Stimulated activated CD4-positive, alpha-beta T cell treated with anti-CD3 and anti-CD28 coated beads, Interleukin-12 subunit alpha, Interleukin-12 subunit beta, amount 100 ng/mL, for 48 hours (primary cell): ENCODE measurements at regions not wholly inside any gene's neighbourhood (a gene's known extent, or its start where the extent isn't known, plus 50 kb on each side); places are given as distances from the start of the nearest gene placed in this dataset.

ENCODE experiments used
- DNase-seq, 3 donors: peaks; one replicate each; pipeline ENCODE4 v3.0.0-alpha.2; 2020; ENCODE audit warnings: low read depth in 2 of 3, low spot score in 1 of 3

GRCh38 chr1:234686035-234686434 is 76.1 kb upstream of the IRF2BP2 start:
- no peak for DNase-seq

- DNase-seq, result no peak
Measured at GRCh38 chr1:234684856-234685255, 74.9 kb upstream of the IRF2BP2 start.

- DNase-seq, result no peak
Measured at GRCh38 chr1:234683861-234684632, 74.1 kb upstream of the IRF2BP2 start.

DNA sequence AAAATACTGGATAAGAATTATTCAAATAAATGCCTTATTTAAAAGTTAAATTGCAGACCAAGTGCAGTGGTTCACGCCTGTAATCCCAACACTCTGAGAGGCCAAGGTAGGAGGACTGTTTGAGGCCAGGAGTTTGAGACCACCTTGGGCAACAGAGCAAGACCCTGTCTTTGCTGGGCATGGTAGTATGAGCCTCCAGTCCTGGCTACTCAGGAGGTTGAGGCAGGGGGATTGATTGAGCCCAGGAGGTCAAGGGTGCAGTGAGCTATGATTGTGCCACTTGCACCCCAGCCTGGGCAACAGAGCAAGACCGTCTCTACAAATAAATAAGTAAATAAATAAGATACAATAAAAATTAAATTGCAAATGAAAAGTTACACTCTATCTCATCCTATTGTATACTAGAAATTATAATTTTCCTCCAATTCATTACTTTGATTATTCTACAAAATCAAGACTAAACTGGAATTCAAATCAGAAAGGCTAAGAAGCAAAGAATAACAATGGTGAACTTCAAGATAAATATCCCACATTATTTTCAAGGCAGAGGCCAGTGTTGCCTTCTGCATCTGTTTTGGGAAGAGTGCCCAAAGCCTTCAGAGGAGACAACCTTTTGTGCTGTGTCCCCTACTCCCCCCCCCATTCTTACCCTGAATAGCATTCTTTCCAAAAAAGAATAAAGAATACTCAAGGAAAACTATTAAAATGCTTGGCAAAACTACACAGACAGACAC is 73.3 kb upstream of the IRF2BP2 start:
- DNase-seq, result no peak

DNA sequence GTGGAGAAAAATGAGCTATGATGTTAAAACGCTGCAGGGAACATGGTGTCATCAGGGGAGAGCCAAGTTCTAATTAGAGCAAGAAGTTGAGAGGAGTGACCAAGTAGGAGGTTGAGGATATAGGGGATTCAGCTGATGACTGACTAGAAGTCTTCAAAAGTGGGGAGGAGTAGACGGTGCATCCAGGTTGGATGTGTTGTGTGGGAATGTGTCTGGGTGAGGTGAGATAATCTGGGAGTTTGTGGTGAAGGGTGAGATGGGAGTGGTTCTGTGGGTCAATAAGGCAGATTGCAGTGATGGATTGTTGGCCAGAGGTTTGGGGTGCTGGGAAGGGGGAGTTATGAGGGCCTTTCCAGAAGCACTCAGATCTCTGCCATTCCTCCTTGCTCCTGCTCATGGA is 72.0 kb upstream of the IRF2BP2 start:
- DNase-seq, result no peak

DNA sequence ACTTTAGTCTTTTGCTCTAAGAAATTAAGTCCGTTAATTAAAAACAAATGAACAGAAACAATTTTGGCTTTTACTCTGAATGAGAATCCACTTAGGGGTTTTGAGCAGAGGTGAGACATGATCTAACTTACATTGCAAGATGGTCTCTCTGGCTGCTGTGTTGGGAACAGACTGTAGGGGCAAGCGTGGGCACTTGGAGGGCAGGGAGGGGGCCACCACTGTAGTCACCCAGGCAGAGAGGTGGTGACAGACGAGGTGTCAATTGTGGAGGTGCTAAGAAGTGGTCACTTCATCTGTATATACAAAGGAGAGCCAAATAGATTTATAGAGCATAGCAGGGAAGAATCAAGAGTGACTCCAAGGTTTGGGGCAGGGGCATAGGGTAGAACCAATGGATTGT is 71.1 kb upstream of the IRF2BP2 start:
- no peak for DNase-seq

GRCh38 chr1:234680331-234680904 is 70.4 kb upstream of the IRF2BP2 start:
- no peak for DNase-seq

DNA sequence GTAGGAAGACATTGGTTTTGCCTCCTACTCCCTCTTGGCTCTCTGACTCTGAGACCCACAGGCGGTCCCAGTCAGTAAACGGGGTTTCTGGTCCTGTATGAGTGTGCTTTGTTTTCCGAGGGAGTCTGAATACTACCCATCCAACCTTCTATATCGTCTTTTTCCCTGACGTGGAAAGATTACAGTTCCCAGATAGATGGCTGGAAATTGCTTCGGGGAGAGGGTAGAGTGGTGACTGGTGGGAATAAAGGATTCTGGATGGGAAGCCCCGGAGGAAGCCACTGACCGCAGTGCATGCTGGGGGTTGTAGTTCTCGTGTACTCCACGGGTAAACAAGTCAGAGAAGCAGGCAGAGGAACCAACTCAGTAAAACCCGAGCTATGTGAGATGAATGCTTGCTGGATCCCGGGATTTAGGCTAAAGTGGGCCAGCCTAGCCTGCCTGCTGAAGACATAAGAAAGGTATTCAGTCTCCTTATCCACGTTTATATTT is 66.2 kb upstream of the IRF2BP2 start:
- DNase-seq, result peak in 2 of 3 donors; percentile 30 to 50

GRCh38 chr1:234675572-234675971 is 65.6 kb upstream of the IRF2BP2 start:
- DNase-seq, result no peak

GRCh38 chr1:234675006-234675405 is 65.0 kb upstream of the IRF2BP2 start:
- no peak for DNase-seq

DNA sequence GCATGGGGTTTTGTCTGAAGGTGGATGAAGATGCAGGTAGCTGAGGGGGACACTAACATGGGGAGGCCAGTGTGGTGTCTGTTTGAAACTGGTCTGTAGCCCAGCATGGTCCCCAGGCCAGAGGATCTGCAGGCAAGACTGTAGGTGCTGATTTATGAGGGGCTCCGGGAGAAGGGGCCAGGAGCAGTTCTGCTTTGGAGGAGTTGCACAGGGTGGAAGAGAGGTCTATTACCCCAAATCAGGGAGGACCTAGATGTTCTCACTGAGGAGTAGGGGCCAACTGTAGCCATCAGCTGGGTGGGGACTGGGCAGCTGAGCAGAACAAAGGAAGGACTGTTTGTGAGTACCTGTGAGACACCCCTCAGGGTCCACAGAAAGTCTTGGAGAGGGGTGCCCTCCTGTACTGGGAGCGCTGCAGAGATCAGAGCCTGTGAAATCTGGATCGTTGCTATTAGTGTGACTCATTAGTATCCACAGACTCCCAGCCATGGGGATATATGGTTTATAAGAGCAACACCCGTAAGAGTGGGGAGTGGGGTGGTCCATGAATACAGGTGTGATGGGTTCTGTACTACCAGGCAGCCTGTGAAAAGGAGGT is 64.3 kb upstream of the IRF2BP2 start:
- DNase-seq, result no peak

DNA sequence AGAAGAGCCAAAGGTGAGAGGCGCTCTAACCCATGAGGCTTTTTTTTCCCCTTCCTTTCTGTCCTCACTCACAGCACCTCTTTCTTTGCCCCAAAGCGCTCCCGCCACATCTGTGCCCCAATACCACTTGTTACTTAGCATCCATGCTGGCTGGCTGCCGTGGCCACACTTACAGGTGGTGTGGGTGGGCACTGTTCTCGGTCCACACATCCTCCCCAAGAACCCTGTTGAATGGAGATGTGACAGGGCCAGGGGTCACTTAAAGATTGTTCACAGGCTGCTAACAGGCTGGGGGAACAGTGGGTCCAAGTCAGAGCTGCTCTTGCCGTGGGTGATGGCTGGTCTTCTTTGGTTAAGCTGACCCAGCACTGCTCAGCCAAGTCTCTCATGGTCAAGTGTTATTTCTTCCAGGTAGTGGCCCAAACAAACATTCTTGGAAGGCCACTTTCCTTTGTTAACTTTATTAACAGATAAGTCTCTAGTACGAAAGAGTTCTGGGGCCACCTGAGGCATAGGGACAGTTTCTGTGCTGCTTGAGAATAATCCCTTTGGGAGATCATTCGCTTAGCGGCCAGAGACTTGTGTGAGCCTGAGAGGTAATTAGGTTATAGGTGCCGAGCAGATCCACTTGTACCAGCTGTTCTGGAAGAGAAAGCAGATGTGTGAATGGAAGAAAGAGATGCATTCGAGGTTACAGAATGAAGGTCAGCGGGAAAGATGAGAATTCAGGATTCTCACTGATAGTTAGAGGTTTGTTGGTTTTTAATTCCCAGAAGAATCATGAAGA is 62.6 kb upstream of the IRF2BP2 start:
- no peak for DNase-seq

GRCh38 chr1:234670967-234671626 is 61.1 kb upstream of the IRF2BP2 start:
- DNase-seq, result no peak

GRCh38 chr1:234669499-234669898 is 59.5 kb upstream of the IRF2BP2 start:
- DNase-seq, result no peak

- DNase-seq, result no peak
Measured at GRCh38 chr1:234668577-234668955, 58.6 kb upstream of the IRF2BP2 start.

- DNase-seq, result no peak
Measured at GRCh38 chr1:234667600-234668576, 57.9 kb upstream of the IRF2BP2 start.

GRCh38 chr1:234666761-234667160 is 56.8 kb upstream of the IRF2BP2 start:
- no peak for DNase-seq

DNA sequence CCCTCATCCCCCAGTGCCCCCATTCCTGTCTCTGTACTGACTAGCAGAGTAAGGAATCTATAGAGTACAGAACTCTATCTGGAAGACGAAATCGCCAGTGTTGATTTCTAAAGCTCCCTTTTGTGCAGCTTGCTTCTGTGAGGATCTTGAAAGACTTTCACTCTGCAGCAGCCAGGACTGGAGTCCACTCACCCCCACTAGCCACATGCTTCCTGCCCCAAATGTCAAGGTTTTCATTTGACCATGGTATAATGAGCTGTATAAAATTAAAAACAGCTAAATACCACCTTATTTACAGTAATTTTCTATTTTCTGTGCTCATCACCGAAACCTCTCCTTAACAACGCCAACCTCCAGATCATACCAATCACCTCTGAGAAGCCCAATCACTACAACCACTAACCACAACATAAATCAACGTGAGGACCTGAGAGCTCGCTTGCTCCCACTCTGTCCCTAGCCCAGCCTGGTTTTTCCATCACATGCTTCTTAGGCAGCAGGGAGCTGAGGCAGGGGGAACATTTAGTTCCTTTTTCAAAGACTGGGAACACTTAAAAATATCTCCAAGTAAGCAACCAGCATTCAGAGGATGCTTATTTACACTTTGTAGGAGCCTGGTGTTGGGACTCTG is 56.1 kb upstream of the IRF2BP2 start:
- no peak for DNase-seq

- no peak for DNase-seq
Measured at GRCh38 chr1:234662148-234662547, 52.2 kb upstream of the IRF2BP2 start.
